AG08395 (cell line): ENCODE measurements at regions not wholly inside any gene's neighbourhood (a gene's known extent, or its start where the extent isn't known, plus 50 kb on each side); places are given as distances from the start of the nearest gene placed in this dataset.

Source experiments
- DNase-seq: peaks from one replicate; pipeline ENCODE4 v3.0.0; 2012; ENCODE audit warnings: mixed read lengths, low spot score

GRCh38 chr1:229065613-229066012 lies 205.3 kb upstream of the RAB4A start:
- DNase-seq, result no peak

DNA sequence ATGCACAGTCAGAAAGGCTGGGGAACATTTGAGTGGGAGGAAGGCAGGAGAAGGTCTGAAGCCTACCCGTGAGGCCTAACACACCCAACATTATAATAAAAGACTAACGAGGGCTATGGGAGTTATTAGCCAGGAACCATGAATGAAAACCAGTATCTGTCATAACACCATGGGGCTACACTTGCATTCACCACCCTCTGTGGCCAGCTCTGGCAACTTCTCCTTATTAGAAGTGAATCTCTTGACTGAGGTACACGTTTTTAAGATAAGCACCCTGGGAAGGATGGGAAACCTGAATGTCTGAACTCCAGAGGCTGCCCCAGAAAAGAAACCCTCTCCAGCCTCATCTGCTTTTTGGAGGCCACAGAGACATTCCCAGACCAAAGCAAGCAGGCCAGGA lies 204.3 kb upstream of the RAB4A start:
- DNase-seq, result no peak

DNA sequence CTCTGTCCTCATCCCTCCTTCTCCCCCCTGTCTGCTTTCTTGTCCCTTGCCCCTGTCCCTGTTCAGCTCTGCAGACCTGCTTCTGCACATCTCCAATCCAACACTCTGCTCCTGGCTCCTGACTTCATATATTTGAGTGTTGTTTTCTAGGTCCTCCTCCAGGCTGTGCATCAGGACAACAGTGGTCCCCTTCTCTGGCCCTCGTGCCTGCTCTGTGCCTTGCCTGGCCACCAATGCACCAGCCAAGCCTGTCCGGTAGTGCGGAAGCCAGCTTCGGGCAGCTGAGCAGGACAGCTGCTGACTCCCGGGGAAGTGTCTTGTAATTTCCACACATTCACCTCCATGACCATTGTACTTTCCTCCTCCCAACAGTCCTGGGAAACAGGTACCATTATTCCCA lies 203.4 kb upstream of the RAB4A start:
- DNase-seq, result no peak

- no peak for DNase-seq
Measured at GRCh38 chr1:229068270-229068987, 202.5 kb upstream of the RAB4A start.

DNA sequence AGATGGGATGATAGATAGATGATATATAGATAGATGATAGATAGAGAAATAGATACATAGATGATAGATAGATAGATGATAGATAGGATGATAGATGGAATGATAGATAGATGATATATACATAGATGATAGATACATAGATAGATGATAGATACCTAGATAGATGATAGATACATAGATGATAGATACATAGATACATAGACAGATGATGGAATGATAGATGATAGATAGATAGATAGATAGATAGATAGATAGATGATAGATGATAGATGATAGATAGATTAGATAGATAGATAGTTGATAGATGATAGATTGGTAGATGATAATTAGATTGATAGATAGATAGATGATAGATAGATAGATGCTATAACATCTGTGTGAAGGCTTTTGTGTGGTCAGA lies 201.7 kb upstream of the RAB4A start:
- no peak for DNase-seq

DNA sequence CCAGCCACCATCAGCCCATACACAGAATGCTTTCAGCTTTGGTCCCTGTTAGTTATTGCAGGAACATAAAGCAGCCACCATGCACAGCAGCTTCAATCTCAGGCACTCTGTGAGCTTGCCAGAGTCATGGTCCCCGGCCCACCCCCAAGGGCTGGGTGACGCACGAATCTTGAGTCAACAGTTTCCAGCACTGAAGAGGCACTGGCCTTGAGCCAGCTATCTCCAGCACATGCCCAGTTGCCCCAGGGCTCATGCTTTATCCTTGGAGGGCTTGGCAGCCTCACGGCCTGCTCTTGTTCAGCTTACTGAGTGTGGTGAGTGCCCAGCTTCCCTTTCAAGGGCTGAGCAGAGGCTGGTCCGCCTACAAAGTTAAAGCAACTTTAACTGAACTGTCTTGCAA lies 200.7 kb upstream of the RAB4A start:
- peak; percentile 74 for DNase-seq

DNA sequence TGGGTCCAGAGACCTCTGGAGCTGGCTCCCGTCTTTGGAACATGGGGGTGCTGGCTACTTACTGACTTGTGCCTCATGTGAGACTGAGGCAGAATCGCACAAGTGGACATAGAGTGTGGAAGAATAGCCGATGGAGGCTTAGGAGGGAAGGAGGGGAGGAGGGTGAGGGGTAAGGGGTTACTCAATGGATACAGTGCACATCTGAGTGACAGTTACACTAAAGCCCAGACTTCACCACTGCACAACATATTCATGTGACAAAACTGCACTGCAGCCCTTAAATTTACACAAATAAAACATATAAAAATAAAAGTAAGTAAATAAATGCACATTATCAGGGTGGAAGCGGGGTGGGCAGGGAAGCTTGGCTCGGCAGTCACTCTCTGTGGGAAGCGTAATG lies 197.7 kb upstream of the RAB4A start:
- DNase-seq, result no peak

DNA sequence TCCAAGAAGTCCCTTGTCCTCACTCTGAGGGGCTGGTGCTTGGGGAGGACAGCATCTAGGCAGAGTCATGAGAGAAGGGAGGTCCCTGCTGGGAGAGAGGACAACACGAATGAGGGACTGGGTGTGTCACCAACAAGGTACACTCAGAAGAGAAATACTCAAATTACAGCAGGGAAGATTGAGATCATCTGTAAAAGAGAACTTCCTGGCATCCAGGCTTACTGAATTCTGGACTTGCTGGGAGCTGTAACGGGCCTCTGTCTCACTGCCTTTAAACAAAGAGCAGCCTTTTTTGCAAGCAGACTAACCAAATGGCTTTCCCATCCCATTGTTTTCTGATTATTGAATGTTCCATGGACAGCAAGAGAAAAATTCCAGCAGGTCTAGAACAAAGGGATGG lies 195.7 kb upstream of the RAB4A start:
- DNase-seq, result peak; percentile 32

DNA sequence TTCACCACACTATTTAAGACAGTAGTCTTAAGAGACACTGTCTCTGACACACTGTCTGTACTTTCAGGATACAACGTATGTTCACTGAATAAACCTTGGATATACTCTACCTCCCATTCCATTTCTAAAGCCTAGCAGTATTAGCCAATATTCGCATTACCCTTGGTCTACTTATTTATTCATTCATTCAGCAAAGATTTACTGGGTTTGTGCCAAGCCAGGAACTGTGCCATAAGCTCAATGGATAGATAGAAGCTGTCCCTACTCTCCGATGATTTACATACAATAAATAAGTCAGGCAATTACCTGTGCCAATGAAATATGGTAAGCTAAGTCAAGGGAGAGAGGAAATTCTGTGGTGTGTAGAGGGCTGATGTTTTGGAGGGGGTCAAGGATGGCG lies 195.2 kb upstream of the RAB4A start:
- DNase-seq, result no peak

DNA sequence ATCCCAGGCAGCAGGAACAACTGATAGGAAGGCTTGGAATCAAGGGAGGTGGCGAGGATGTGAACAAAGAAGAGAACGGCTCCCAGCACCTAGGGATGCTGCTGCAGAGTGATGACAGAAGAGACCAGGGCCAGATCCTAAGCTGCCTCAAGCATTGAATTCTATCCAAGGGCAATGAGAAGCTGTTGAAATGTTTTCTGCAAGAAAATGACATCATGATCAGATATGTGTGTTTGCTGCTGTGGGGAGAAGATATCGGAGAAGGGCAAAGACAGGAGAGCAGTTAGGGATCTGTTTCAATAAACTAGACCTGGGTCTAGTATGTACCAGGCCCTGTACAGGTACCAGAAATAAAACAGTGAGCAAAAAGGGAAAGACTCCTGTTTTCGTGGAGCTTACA lies 194.7 kb upstream of the RAB4A start:
- DNase-seq, result no peak

GRCh38 chr1:229079016-229079595 lies 191.8 kb upstream of the RAB4A start:
- no peak for DNase-seq

GRCh38 chr1:229080361-229080760 lies 190.6 kb upstream of the RAB4A start:
- no peak for DNase-seq

GRCh38 chr1:229085291-229085690 lies 185.6 kb upstream of the RAB4A start:
- no peak for DNase-seq

- no peak for DNase-seq
Measured at GRCh38 chr1:229086091-229086490, 184.8 kb upstream of the RAB4A start.

DNA sequence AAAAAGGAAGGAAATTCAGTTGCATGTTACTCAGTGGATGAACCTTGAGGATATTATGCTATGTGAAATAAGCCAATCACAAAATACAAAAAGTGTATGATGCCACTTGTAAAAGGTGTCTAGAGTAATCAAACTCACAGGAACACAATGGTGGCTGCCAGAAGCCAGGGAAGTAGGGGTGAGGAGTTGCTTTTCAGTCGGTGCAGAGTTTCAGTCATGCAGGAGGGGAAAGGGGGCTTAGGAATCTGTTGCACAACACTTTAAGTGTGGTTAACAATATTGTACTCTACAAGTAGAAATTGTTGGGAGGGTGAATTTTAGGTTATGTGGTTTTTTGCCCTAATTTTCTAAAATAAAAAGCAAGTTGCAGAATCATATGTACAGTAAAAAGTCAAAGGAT lies 184.2 kb upstream of the RAB4A start:
- DNase-seq, result no peak

DNA sequence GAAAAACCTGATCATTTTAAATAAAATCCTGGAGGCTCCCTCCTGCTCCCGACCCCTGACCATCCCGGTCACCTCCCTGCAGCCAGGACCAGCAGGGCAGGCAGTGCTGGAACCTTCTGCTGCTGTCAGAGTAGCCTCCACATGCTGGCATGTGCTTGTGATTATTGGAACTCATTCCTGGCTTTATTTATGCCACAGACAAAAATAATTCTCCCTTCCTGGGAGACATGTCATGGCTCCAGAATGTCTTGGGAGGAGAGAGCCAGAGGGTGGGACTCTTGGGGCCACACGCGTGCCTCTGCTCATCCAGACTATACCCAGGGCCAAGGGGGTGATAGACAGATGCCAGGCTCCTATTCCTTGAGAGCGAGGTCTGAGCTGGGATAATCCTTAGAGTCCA lies 183.6 kb upstream of the RAB4A start:
- DNase-seq, result peak; percentile 48

GRCh38 chr1:229087906-229088305 lies 183.0 kb upstream of the RAB4A start:
- no peak for DNase-seq

DNA sequence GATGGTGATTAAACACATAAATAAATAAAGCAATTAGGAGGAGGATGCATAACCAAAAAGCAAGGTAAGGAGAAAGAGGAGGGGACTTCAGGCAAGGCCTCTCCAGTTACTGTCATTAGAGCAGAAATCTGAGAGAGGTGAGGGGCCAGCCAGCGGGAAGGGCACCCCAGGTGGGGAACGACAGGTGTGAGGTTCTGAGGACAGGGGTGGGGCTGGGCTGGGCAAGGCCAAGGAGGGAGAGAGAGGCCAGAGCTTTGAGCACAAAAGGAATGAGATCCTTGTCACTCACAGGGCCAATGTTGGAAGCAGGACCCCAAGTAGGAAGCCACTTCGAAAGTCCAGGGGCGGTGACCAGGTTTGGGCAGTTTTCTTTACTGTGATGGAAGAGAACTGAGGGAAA lies 182.2 kb upstream of the RAB4A start:
- no peak for DNase-seq

DNA sequence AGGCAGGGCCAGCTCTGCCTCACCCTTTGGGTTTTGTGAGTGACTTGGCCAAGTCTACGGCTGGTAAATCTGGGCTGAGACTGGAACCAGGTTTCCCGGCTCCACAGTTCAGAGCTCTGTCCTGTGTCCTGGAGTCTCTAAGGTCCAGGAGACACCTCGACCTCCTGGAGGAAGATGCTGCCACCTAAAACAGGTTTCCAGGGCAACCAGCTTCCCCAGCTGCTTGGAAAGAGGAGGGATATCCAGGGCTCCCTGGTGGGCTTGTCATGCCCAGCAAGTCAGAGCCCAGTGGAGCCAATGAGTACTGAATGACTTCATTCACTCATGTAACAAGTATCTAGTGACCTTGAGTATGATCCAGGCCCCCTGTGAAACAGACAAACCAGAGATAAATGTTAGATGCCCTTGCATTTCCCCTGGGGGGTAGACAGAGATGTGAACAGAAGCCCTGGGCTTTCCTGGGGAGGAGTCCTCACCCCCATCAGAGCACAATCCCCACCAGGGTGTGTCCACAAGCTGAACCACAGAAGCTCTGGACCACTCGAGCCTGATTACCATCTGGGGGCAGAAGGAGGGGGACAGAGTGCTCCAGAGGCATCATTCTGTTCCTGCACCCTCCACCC lies 181.2 kb upstream of the RAB4A start:
- DNase-seq, result no peak

DNA sequence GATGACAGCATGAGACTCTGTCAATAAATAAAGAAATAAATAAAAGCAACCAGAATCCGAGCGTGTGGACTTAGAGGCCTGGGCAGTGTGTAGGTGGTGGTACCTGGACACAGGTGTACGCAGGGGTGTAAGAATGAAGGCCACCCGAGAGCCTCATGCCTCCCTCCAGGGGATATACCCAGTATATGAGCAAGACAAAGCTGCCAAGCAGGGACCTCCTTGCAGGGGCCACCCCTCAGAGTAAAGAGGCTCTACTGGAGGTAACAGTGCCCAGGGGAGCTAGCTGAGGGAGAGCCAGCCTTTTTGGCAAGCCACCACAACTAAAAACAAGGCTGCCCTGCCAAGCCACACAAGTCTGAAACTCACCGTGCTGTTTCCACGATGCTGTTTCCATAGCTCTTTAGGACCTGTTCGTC lies 179.2 kb upstream of the RAB4A start:
- DNase-seq, result no peak

DNA sequence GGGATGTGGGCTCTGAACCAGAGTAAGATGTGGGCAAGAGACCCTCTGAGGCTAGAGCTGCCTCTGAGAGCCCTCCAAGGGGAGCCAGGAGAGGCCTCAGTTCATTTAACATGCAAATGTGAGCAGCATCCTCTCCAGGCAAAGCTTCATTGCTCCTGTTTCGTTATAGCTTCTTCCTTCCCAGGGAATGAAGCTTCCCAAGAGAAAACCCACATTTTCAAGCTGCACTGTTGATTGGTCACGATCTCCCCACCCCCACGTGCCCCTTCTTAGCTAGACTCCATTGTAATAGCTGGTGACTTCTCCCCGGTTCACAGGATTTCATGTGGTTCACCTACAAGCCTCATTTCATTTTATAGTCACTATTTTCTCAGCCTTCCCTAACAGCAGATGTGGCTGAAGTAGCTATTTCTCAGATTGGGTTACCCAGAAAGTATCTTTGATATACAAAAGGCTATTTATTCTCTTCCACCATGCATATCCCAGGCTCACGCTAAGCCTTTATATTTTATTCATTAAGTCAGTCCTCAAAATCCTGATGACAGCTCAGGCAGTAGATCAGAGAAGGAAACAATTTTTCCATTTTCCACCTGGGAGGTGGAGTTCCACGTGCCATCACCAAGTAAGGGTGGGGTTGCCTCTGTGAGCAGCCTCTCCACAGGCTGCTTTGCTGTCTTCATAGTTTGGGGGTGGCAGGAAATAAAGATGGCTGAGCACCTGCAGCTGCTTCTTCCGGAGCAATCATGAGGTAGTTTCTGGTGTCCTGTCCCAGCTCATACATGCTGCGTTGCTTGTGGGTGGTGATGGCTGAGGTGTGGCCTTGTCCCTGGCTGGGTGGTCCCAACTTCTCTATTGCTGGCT lies 178.3 kb upstream of the RAB4A start:
- DNase-seq, result no peak

- DNase-seq, result no peak
Measured at GRCh38 chr1:229093238-229093540, 177.7 kb upstream of the RAB4A start.
